ENCODE measurements at regions not wholly inside any gene's neighbourhood (a gene's known extent, or its start where the extent isn't known, plus 50 kb on each side); places are given as distances from the start of the nearest gene placed in this dataset.
"Not testable (repeated sequence)": the region's sequence is repeated elsewhere in the genome, so short reads cannot be mapped to it uniquely, and the experiment has no call there.

- H3K9me3 ChIP-seq; H3K36me3 ChIP-seq; H3K4me3 ChIP-seq; H3K27me3 ChIP-seq; intact Hi-C loops (cut with DNase I); H3K27ac ChIP-seq; H3K4me1 ChIP-seq: not testable (repeated sequence)
- ATAC-seq: peak in 6 of 8 donors; percentile 20 to 62 (median 47)
- DNase-seq: peak in 1 of 2 donors; percentile 8
- WGBS, 2 donors: 48 to 55% methylated on average over 12 of the region's 12 CpGs
- peak; percentile 40 to 68 (median 62) for TF ChIP-seq CTCF (IDR thresholded peaks at IDR 0.05)
Measured at GRCh38 chr1:146478125-146478720, 249.4 kb upstream of the NOTCH2NLA start.

- intact Hi-C loops (cut with DNase I); ATAC-seq; H3K27me3 ChIP-seq; H3K9me3 ChIP-seq; DNase-seq; H3K36me3 ChIP-seq; H3K27ac ChIP-seq; H3K4me3 ChIP-seq; H3K4me1 ChIP-seq: not testable (repeated sequence)
- 82 to 85% methylated on average over 4 of the region's 4 CpGs for WGBS, 2 donors
Measured at GRCh38 chr1:146475086-146475485, 246.3 kb upstream of the NOTCH2NLA start.

GRCh38 chr1:146474216-146474615 is 245.4 kb upstream of the NOTCH2NLA start:
- H3K27ac ChIP-seq; H3K27me3 ChIP-seq; intact Hi-C loops (cut with DNase I); H3K36me3 ChIP-seq; ATAC-seq; H3K4me3 ChIP-seq; H3K4me1 ChIP-seq; H3K9me3 ChIP-seq; DNase-seq: not testable (repeated sequence)
- WGBS, 2 donors: 90 to 95% methylated on average over 6 of the region's 6 CpGs

GRCh38 chr1:146472192-146472861 is 243.5 kb upstream of the NOTCH2NLA start:
- H3K9me3 ChIP-seq; H3K36me3 ChIP-seq; H3K4me1 ChIP-seq; H3K27me3 ChIP-seq; intact Hi-C loops (cut with DNase I): not testable (repeated sequence)
- ATAC-seq (peak; percentile 94 to 100 (median 96)), DNase-seq (peak; percentile 62 to 83)
- WGBS, 2 donors: 2% methylated on average over 41 of the region's 42 CpGs
- peak in 2 of 9 donors; percentile 15 to 22 for TF ChIP-seq CTCF (IDR thresholded peaks at IDR 0.05)
- Histone ChIP-seq H3K4me3 (peak overlapping the region; percentile 25 to 59 (median 53)), H3K27ac (peak overlapping the region in 8 of 10 donors; percentile 2 to 62 (median 56))

- H3K27me3 ChIP-seq; H3K4me3 ChIP-seq; DNase-seq; H3K36me3 ChIP-seq; H3K4me1 ChIP-seq; H3K27ac ChIP-seq; H3K9me3 ChIP-seq; intact Hi-C loops (cut with DNase I): not testable (repeated sequence)
- peak in 1 of 8 donors; percentile 66 for ATAC-seq
- WGBS, 2 donors: no CpG with 5 or more reads among the region's 2 CpGs
Measured at GRCh38 chr1:146459939-146460338, 231.1 kb upstream of the NOTCH2NLA start.

- ATAC-seq; intact Hi-C loops (cut with DNase I); H3K9me3 ChIP-seq; H3K27ac ChIP-seq; H3K36me3 ChIP-seq; DNase-seq; H3K4me3 ChIP-seq; H3K4me1 ChIP-seq; H3K27me3 ChIP-seq: not testable (repeated sequence)
- 77 to 85% methylated on average over 4 to 5 of the region's 5 CpGs for WGBS, 2 donors
Measured at GRCh38 chr1:146459308-146459707, 230.5 kb upstream of the NOTCH2NLA start.

GRCh38 chr1:146448877-146449246 is 220.0 kb upstream of the NOTCH2NLA start:
- H3K27me3 ChIP-seq; DNase-seq; H3K9me3 ChIP-seq; H3K36me3 ChIP-seq; H3K4me1 ChIP-seq; intact Hi-C loops (cut with DNase I); H3K27ac ChIP-seq; H3K4me3 ChIP-seq: not testable (repeated sequence)
- ATAC-seq: peak in 1 of 8 donors; percentile 6
- 0% methylated on average over 1 of the region's 13 CpGs; no CpG with 5 or more reads in 1 of the 2 donors for WGBS, 2 donors
